ENCODE measurements at regions not wholly inside any gene's neighbourhood (a gene's known extent, or its start where the extent isn't known, plus 50 kb on each side); places are given as distances from the start of the nearest gene placed in this dataset.

GRCh38 chr16:72291531-72291981, 119.6 kb upstream of the PMFBP1 start:
- peak; percentile 90 for ATAC-seq
- Histone ChIP-seq H4K20me1 (ENCODE audit: insufficient read depth) (no peaks in the 10 kb centered on the region), H3K27ac (ENCODE audit: low read depth, low read length) (peak overlapping the region; percentile 75), H3K9me2 (ENCODE audit: insufficient read depth) (no peaks in the 10 kb centered on the region; the same call in 1 of the 2 replicates), H3K79me2 (ENCODE audit: insufficient read depth, low read length) (no peaks in the 10 kb centered on the region), H3K36me3 (ENCODE audit: control insufficient read depth in 1 of 2, insufficient read depth in 2 of 2, low read length in 2 of 2) (no peaks in the 10 kb centered on the region), H3K27me3 (ENCODE audit: insufficient read depth, low read length) (no peaks in the 10 kb centered on the region), H3K9ac (ENCODE audit: low read length) (peak overlapping the region; percentile 39), H3K9me3 (ENCODE audit: control insufficient read depth in 1 of 2, insufficient read depth in 1 of 2, low read depth in 1 of 2, low read length in 2 of 2) (no peaks in the 10 kb centered on the region), H3K4me1 (ENCODE audit: control insufficient read depth in 1 of 2, insufficient read depth in 2 of 2, low read length in 2 of 2) (peaks cover 22 to 41% of the 10 kb centered on the region in 2 experiments), H3K4me2 (ENCODE audit: low read length) (peak overlapping the region; percentile 71), H3K4me3 (replicated peaks in 1 of 2; ENCODE audit: low read depth in 1 of 2, low read length in 2 of 2) (peak overlapping the region in 1 of 2 experiments; percentile 35; a peak in 3 of 4 replicates), H2AFZ (ENCODE audit: low read depth, low read length, poor library complexity, severe bottlenecking) (peak overlapping the region; percentile 39)
- peak; percentile 59 for TF ChIP-seq CEBPB (IDR thresholded peaks at IDR 0.05; ENCODE audit: low read depth)
- no peak for TF ChIP-seq ZNF274 (IDR thresholded peaks at IDR 0.05; ENCODE audit: low read depth, low read length)
- TF ChIP-seq CBX3 (IDR thresholded peaks at IDR 0.05; ENCODE audit: low read depth) = peak; percentile 87; the same call in 1 of the 2 replicates
- peak; percentile 80 for TF ChIP-seq SP1 (IDR thresholded peaks at IDR 0.05; ENCODE audit: low read depth)
- peak; percentile 40; the same call in 1 of the 2 replicates for TF ChIP-seq MAX (IDR thresholded peaks at IDR 0.05)
- no peak for TF ChIP-seq POLR2AphosphoS5 (IDR thresholded peaks at IDR 0.05; ENCODE audit: low read depth, low read length)
- peak; percentile 95 for TF ChIP-seq FOSL1 (IDR thresholded peaks at IDR 0.05; ENCODE audit: low read depth)
- peak; percentile 40; the same call in 1 of the 2 replicates for TF ChIP-seq ATF3 (IDR thresholded peaks at IDR 0.05)
- TF ChIP-seq JUND (IDR thresholded peaks at IDR 0.05) = peak; percentile 81; the same call in 1 of the 2 replicates
- no peak for TF ChIP-seq REST (IDR thresholded peaks at IDR 0.05; ENCODE audit: low read depth)
- no peak for TF ChIP-seq EZH2phosphoT487 (IDR thresholded peaks at IDR 0.05; ENCODE audit: borderline replicate concordance)
- peak; percentile 72 for TF ChIP-seq SRF (IDR thresholded peaks at IDR 0.05; ENCODE audit: low read depth)
- no peak for TF ChIP-seq ELF1 (IDR thresholded peaks at IDR 0.05; ENCODE audit: borderline replicate concordance, low read depth)
- TF ChIP-seq POLR2A (IDR thresholded peaks at IDR 0.05; ENCODE audit: borderline replicate concordance, extremely low read depth, insufficient read depth, insufficient read length) = no peak
- peak; percentile 60; the same call in 1 of the 2 replicates for TF ChIP-seq SIN3A (IDR thresholded peaks at IDR 0.05; ENCODE audit: low read depth)
- peak; percentile 76 for DNase-seq (ENCODE audit: low read depth, low spot score)
- intact Hi-C loops (cut with micrococcal nuclease) = no loop called here
- CTCF ChIA-PET = interaction anchor here (0.8 kb wide), 1 partner anchor 175 kb away, joined by 3 read pairs; no protein-coding TSS in a partner anchor
- POLR2A ChIA-PET = interaction anchor here (1.4 kb wide), 1 partner anchor 9 kb away, joined by 3 read pairs; no protein-coding TSS in a partner anchor
- BruUV-seq (replicated peaks) = no TSS peak
- RAD21 ChIA-PET (ENCODE audit: low non-redundant PET in 1 of 2, low total read pairs in 2 of 2, uncharacterized antibody in 2 of 2, unreplicated experiment in 2 of 2) = no interaction called here

Data from HCT116 (cell line).